ENCODE measurements at regions not wholly inside any gene's neighbourhood (a gene's known extent, or its start where the extent isn't known, plus 50 kb on each side); places are given as distances from the start of the nearest gene placed in this dataset.

DNA sequence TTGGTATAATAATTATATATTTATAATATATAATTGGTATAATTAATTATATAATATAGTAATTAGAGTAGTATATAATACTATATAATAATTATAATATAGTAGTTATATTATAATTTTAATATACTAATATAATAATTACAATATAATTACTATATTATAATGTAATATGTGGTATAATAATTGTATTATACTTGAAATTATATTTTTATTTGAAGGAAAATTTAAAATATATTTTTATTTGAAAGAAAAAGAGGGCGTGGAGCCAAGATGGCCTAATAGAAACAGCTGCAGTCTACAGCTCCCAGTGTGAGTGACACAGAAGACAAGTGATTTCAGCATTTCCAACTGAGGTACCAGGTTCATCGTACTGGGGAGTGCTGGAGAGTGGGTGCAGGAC, 365.9 kb downstream of the MMUT start:
- no peak for DNase-seq

DNA sequence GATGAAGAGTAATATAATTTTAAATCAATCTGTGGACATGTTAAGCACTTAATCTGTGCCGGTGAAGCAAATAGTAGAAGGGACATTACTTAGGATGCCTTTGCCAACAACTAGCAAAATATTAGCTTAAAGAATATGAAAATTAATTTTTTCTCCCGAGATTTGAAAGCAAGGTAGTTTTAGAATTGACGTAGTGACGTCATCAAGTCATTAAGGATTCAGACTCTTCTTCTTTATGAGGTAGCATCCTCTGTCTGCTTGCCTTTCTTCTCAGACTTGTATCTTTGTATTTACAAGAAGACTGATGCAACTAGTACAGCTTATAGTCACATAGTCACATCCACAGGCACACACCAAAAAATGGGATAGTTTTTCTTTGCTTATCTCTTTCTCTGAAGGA, 374.4 kb downstream of the MMUT start:
- DNase-seq, result no peak

DNA sequence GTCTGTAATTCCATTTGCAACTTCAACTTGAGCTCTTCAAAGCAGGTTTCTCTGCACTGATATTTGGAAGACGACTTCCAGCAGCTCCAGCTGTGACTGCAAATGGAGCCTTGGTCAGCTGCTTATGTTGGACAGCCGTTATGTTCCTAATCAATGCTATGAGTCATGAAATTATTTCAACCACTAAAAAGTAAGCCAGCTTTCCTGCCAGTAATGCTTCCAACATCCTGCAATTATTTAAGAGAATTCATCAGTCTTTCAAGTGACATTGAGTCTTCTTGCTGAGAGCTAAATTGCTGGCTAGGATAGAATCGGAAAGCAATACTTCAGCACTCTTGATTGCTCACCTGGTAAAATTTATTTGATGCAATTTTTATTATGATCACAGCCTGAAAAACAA, 375.7 kb downstream of the MMUT start:
- no peak for DNase-seq

DNA sequence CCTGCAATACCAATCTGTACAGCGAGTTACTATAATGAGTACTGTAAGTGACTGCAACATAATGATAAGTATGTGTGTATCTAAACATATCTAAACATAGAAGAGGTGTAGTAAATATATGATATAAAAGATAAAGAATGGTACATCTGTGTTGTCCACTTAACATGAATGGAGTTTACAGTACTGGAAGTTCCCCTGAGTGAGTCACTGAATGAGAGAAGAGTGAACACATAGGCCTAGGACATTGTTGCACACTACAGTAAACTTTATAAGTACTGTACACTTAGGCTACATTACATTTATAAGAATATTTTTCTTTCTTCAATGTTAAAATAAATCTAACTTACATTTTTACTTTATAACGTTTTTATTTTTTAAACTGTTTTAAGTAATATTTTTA, 380.4 kb downstream of the MMUT start:
- no peak for DNase-seq

DNA sequence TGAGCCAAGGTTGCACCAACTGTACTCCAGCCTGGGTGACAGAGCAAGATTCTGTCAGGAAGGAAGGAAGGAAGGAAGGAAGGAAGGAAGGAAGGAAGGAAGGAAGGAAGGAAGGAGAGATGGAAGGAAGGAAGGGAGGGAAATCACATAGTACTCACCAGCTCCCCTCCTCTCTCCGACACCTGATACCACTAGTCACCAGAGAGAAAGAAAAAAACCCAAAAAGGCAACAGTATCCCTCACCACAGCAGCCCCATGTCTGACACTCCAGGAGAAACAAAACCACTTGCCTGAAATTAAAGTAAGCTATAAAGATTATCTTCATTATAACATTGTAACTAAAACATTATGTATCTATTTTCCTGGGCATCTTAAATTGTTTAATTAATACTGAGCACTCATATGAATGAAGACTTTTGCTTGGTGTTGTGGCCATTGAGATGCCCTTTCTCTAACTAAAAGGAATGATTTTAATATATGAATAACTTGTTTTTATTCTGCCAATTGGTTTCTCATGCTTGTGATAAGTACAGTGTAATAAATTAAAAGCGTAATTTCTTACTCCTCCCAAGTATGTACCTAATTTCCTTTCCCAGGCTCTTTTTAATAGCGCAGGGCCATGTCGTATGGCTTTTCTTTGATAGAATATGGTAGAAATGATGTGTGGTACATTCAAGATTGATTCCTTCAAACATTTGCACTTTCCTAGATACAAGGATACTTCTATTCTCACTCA, 390.0 kb downstream of the MMUT start:
- DNase-seq, result no peak

DNA sequence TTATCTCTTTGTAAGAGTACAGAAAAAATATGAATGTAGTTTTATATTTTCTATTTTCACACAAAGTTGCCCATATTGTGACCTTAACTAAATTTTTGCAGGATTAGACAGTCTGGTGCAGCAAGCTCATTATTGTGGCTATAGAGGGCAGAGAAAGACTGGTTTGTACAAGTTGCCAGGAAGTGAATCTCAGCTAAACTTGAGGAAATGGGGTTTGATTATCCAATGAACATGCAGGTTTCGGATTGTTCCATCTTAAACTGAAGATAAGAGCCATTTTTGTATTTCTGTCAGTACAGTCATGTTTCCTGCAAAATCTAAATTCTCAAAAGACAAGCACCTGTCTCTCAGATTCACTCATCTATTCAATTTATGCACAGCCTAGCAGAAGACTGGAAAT, 390.9 kb downstream of the MMUT start:
- DNase-seq, result no peak

DNA sequence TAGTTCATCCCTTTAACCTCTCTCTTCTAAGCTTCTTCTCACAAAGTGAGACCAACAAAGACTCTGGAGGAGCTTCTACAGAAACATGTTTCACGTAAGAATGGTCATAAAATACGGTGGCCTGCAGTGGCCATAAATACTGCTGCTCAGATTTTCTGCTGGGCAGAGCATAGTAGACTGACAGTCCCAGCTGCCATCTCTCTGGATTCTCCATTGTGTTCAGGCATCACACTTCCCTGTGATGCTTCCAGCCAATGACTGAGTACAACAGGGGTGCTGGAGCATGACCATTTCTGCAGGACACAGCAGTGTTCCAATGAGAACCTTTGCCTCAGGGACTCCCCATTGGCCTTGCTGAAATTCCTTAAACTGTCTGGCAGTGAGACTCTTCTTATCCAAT, 392.6 kb downstream of the MMUT start:
- DNase-seq, result no peak

DNA sequence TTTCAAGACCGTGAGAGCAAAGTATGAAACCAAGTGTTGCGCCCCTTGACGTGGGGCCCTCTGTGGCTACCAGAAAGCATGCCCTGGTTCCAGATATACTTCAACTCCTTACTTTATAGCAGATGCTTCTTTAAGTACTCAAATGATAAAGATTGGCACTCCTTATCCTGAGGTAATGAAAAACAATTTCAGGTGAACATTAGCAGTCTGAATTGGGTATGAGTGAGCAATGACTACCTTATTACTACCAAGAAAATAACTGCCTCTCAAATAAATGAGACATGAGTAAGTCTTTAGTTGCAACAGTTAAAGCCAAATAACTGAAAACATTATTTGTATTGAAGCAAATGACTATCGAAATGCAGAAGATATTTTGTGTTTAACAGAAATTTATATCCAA, 408.7 kb downstream of the MMUT start:
- no peak for DNase-seq

DNA sequence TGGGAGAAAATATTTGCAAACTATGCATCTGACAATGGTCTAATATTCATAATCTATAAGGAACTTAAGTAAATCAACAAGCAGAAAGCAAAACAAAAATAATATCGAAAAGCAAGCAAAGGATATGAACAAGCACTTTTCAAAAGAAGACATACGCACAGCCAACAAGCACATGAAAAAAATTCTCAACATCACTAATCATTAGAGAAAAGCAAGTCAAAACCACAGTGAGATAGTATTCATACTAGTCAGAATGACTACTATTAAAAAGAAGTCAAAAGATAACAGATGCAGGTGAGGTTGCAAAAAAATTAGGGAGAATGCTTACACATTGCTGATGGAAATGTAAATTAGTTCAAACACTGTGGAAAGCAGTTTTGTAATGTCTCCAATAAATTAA, 410.2 kb downstream of the MMUT start:
- DNase-seq, result no peak

DNA sequence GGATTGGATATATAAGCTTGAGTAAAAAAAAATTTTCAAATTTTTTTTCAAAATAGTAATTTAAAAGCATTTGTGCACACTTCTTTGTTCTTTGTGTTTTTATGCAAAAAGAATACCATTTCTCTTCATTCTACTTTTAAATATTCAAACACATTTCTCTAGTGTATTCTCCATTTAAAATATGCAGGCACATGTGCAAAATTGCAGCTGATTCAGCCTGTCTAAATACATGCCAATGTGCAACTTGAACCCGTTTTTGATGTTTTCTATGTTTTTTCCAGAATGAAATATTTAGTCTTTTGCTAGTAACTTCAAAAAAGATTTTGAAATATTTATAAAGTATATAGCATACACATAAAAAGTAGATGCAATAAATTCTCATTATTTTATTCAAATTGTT, 411.8 kb downstream of the MMUT start:
- DNase-seq, result no peak

DNA sequence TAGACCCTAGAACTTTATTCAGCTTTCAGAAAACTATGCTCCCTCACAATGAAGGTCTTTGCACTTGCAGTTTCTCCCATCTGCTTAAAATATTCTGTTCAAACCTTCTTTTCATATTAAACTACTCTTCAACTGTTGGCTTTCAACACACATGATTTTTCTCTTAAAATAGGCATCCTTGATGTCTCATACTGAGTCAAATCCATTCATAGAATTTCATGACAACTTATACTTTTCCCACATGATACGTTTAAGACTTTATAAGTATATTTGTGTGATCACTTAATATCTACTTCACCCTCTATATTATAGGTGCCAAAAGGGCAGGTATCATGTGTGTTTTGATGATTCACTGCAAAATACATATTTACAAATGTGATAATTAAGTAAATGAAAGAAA, 412.5 kb downstream of the MMUT start:
- no peak for DNase-seq

DNA sequence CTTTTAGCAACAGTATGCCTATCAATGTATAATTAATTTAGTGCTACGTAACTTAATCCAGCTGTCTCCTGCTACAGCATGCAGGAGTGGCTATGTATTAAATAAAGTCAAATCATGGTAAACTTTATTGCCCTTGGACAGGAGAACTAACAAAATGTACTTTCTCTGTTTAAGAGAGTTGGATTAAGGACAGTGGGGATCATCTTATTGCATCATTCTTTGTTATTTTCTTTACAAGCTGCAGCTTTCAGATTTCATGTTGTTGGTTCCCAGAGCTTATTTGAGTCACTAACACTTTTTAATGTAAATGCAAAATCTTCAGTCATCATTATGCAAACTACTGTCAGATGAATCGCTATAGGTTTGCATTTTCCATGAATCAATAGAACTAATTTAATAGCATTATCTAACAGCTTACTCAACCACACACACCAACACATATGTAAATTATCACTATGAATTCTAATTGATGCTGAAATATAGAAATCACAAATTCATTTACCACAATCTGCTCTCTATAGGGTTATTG, 424.7 kb downstream of the MMUT start:
- no peak for DNase-seq

DNA sequence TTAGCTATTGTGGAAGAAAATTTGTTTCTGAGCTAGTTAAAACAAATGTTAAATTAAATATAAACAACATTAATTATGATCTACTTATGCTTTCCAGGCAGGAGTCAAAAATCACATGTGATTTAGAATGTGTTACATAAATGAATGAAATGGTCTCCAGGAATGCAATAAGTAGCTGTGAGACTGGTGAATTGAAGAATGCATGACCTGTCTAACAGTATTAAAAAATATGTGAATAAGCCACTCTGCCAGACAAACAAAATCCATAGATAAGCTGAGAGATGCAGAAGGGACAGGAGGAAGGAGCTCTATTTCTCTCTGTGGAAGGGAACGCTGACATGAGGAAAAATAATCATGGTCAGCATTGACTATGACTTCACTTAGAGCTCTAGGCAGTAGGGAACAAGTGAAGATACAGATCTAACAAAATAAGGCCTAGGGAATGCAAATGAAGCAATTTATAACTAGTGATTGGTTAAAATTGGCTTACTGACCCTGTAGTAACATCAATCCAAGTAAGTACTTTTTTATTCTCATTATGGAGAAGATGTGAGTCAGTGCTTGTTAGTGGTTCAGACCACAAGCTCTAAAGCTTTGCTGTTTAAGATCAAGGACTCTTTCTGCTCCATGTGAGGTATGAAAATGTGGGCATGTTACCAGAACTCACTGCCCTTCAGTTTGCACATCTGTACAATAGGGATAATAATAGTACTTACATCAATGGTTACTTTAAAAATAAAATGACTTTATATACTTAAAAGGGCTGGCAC, 432.6 kb downstream of the MMUT start:
- no peak for DNase-seq

DNA sequence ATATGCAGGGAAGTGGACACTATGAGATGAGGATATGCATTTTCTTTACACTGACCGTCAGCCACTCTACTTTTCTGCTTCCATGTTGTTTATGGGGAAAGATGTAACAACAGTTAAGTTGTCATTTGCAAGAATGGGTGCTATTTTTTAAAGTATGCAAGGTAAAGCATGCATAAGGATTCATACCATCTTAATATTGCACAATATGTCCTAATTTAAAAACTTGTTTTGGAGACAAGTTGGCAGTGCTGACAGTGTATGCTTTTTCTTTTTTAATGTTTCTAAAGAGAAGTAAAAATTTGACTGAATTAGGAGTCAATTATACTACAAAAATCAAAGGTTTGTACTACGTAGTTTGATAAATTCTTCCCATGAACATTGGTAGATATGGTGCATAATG, 435.4 kb downstream of the MMUT start:
- no peak for DNase-seq

DNA sequence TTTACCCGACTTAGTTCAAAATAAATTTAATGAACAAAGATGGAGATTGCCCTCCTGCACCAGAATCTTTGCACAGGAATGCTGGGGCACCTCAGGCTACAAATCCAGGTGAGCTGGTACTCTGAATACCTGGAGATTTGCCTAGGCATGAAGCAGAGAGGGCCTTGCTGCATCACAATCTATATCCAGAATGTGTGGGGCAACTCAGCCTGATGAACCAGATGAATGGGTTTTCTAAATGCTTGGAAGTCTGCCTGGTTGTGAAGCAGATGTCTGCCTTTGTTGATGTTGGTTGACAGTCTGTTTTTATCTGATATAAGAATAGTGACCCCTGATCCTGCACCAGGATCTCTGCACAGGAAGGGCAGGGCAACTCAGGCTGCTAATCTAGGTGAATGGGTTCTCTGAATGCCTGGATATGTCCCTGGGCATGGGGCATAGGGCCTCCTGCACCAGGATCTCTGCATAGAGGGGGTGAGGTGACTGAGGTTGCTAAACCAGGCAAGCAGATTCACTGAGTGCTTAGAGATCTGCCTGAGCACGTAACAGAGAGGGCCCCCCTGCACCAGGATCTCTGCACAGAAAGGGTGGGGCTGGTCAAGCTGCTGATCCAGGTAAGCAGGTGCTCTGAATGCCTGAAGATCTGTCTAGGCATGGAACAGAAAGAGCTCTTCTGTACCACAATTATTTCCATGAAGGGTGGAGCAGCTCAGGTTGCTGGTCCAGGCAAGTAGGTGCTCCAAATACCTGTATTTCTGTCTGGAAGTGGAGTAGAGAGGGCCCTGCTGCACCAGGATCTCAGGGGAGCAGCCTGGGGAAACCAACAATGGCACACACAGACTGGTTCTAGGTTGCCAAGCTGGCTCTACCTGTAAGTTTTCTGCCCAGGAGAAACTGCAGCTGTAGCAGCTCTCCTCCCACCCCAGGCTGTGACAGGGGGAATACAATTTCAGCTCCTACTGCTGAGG, 437.5 kb downstream of the MMUT start:
- DNase-seq, result no peak

DNA sequence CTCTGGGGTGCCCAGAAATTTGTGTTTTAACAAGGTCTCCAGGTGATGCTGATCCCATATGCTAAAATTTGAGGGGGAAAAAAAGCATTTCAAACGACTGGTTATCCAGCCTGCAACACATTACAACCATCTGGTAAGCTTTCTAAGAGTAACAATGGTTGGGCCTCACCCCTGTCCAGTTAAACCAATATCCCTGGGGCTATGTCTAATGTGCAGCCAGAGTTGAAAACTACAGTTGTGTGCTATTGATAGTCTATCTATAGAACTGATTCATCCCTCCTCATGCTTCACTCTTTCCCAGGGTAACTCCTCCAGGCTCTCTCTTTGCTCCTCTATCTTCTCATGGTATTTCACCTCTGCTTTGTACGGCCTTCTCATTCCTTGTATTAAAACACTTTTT, 458.3 kb downstream of the MMUT start:
- DNase-seq, result no peak

DNA sequence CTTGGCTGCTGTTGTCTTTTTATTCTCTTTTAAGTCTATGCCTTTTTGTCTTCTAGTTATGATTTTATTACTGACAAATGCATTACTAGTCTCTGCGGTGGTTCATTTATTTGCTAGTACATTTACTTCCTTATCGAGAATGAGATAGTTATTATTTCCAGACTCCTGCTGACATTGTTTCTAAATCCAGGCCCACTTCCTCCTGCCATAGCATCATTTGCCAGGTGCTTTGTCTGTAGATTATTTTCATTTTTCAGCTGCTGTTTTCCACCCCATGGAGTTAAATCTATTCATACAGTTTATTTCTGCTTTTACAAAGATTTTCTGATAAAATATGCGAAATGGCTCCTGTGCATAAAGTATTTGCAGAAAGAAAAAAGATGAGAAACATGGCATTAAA, 459.7 kb downstream of the MMUT start:
- no peak for DNase-seq

DNA sequence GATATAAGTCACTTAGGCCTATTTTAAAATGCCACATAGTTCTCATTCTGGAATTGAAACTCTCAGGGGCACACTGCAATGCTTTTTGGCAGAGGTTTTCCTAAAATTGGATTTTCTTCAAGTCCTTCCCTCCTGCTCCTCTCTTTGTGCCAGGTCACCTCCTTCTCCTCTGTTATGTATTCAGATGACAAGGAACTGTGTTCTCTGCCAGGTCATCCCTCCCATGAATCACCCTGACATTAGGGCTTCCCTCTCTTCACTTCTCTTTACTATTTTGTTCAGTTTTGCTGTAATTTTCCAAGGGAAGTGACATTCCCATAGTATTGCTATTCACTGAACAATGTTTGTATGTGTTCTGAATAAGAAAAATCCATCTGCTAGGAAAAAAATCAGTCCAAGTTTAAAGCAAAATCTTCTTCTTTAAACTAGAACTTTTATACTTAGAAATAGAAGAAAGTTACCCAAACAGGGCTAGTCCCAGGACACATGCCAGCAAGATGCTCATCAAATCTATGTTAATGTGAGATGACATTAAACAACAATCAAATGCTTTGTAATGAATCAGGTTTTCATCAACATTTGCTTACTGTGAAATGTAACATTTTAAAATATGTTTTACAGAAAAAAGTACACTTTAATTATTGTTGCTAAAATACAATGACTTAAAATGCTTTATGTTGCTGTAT, 461.1 kb downstream of the MMUT start:
- DNase-seq, result no peak

DNA sequence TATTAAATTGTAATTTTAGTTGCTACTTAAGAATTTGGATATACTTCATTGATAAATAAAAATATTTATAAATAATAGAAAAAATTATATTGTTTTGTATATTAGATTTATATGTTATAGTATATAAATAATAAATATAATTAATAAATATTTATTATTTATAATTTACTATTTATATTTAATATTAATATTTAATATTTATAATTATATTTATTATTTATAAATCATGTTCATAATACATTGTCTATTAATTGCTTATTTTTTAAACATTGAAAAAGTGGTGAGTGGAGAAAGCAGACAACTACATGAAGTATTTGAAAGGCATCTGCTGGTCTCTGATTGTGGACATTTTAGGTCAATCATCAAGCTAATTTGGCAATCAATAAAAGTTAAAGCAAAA, 464.5 kb downstream of the MMUT start:
- no peak for DNase-seq

DNA sequence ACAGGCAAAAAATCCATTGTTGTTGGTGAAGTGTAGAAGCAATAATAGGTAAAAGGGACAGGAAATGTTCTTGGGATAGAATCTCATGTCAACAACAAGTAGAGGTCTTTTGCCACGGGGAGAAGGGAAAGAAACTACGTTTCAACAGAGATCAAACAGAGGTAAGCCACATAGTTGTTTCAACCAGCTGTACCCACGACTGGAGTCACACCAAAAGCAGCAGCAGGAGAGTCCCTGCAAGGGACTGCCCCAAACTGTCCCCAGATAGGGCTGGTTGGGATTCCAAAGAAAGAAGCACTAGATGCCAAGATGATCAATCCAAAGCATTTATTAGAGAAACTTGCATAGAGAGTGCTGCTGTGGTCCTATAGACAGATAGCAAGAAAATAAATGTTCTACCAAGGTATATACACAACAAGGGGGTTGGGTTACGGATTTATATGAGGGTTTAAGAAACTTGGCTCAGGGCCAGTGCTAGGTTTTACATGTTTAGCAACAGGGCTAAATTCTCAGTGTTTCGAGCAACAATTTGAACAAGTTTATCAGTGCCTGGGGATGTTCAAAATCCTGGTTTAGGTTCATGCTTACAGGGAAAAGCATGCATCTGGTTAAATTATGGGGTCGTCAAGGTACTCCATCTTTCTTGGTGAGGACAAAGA, 466.5 kb downstream of the MMUT start:
- DNase-seq, result no peak

DNA sequence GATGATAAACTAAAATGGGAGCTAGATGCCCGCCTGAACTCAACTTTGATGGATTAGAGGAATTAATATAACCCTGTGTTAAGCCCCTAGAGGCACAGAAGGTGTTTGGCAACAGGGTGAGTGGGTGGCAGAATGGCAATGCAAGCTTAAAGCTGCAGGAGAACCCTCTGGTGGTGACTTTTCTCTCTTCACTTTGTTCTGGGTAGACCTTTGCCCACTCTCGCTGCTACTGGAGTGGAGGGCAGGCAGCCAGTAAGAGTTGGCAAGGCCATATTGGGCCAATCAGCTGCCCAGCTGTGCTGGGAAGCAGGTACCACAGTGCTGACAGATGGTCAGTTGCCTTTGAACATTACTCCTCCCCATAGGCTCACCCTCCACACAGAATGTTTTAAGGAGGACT, 468.2 kb downstream of the MMUT start:
- DNase-seq, result no peak

DNA sequence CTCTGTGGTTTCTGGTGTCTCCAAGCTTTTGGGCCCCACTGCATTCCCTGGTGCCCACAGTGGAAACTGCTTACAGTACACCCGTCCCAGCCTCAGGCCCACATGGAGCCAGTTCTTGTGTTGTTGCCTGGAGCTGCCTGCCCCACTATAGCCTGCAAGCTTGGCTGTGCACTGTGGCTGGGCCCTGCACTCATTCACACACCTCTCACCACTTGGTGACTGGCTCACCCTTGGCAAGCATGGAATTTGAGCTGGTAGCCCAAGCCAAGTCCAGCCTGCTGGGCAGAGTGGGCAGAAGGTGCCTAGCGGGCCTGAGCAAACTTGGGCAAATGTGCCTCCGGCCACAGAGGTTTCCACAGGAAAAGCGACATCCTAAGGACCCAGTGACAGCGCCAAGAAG, 472.3 kb downstream of the MMUT start:
- no peak for DNase-seq

Data from left hindlimb (tissue), 1 donor.